ENCODE measurements at regions not wholly inside any gene's neighbourhood (a gene's known extent, or its start where the extent isn't known, plus 50 kb on each side); places are given as distances from the start of the nearest gene placed in this dataset.
"Not testable (repeated sequence)": the region's sequence is repeated elsewhere in the genome, so short reads cannot be mapped to it uniquely, and the experiment has no call there.

DNA sequence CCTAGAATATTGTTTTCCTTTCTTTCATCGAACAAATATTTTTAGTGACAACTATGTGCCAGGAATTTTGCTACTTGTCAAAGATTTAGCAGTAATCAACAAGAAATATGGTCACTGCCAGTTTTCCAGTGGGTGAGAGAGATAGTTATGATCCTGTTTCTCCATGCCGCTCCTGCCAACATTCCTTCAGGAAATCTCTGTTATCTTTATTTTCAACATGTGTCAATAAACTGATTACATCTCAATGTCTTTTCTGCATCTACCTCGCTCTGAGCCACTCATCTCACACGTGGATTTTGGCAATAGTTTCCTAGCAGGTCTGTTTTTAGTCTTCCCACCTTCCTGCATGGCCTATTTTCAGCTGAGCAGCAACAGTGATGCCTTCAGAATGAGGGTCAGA is 650.0 kb upstream of the STXBP6 start:
- DNase-seq: no peak

DNA sequence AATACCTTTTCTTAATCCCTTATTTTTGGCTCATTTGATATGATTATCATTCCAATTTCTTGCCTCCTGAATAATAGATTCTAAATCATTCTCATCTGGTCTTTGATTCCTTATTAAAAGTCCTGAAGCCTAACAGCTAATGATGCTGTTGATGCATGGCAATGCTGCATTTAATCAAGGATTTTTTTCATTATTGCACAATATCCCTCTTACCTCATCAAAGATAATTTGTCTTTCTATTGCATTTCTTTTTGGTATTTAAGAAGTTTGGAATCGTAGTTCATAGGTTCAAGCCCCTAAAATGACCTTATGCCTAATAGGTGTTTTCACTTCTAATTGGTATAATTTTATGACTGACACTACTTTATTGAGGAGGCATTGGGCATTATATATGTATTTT is 648.2 kb upstream of the STXBP6 start:
- no peak for DNase-seq

DNA sequence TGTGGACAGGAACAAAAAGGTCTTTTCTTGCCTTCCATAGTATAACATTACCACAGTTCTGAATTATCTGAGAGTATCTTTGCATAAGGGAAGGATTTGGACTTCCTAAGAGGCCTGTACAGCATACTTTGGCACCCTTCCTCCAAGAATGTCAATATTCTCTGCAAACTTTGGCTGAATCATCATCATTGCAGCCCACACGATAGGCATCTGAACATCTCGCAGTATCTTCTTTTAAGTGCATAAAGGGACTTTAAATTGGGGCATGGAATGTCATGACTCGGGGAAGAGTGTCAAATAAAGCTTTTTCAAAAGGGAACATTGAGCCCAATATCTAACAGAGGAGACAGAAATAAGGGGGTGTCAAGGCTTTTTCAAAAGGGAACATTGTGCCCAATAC is 646.2 kb upstream of the STXBP6 start:
- no peak for DNase-seq

DNA sequence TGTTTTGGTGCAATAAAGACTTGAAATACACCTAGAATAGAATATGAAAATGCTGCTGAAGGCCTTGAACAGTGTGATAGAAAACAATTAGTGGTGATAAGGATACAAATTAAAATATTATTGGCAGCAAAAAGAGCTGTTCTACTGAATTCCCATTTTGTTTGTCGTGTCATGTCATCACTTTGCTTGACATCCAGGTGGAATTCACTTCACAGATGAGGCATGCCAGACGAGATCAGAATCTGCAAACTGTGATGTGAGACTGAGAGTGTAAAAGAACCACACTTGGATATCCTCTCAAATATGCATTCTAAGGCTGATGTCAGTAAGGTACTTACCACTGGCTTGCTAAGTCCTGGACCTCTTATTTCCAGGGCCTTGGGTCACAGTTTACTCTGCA is 635.1 kb upstream of the STXBP6 start:
- no peak for DNase-seq

DNA sequence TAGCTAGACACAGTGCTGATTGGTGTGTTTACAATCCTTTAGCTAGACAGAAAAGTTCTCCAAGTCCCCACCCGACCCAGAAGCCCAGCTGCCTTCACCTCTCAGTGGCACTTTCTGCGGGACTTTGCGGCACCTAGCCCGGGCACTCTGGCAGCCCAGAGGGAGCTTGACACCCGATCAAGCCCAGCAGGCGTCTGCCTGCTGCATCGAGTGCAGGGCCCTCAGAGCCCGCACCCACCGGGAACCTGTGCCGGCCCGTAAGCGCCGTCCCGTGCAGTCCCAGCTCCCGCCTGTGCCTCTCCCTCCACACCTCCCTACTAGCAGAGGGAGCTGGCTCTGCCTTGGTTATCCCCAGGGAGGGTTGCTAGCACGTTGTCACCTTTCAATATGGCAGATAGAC is 631.0 kb upstream of the STXBP6 start:
- no peak for DNase-seq

DNA sequence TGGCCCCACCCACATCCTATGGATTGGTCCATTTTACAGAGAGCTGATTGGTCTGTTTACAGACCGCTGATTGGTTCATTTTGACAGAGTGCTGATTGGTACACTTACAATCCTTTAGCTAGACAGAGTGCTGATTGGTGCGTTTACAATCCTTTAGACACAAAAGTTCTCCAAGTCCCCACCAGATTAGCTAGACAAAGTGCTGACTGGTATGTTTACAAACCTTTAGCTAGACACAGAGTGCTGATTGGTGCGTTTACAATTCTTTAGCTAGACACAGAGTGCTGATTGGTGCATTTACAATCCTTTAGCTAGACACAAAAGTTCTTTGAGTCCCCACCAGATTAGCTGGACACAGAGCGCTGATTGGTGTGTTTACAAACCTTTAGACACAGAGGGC is 630.6 kb upstream of the STXBP6 start:
- DNase-seq: not testable (repeated sequence)

DNA sequence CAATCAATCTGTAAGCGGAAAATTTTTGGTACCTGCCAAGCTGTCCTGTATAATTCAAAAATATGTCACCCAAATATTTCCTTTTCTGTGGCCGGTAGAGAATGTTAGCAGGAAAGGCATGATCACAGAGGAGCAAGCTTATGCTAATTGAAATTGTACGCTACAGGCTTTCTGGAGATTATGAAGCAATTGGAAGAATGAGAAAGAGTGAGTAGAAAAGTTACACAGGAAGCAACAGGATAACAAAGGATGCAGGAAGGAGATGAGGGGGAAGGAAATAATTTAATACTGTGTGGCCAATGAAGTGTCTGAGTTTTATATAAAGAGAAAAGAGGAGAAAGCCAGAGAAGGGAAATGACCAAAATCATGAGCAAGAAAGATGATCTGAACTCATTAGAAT is 627.2 kb upstream of the STXBP6 start:
- DNase-seq: no peak

DNA sequence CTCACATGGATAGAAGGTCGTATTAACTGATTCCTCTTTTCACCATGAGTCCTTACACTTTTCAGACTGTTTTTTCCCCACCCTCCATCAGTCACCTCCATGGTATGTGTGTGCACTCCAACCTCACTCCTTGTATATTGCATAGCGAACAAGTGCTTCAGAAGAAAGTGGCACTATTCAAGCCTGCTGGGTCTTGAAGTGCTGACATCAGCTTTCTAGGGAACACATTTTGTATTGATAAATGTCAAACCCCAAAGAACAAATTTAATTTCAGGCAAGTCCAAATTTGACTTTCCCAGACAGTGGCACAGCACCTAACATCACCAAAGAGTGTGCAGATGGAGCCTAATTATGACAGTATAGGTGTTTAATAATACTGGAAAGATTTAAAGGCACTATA is 617.4 kb upstream of the STXBP6 start:
- DNase-seq: no peak

DNA sequence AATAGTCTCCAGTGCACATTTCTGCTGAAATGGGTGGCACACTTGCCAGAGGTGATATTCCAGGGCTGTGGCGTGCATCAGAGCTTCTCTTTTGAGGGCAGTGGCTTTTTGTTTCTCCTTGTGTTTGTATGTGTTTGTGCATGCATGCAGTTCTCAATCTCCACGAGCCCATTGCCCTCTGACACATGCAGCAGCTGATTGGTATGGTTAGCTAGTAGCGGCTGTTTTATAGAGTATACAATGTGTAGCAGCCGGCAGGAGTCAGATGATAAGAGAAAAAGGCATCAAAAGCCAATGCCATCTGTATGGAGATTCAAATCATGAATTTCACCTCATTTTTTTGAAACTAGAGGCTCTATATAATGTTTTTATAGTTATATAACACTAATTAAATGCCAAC is 616.9 kb upstream of the STXBP6 start:
- DNase-seq: no peak

DNA sequence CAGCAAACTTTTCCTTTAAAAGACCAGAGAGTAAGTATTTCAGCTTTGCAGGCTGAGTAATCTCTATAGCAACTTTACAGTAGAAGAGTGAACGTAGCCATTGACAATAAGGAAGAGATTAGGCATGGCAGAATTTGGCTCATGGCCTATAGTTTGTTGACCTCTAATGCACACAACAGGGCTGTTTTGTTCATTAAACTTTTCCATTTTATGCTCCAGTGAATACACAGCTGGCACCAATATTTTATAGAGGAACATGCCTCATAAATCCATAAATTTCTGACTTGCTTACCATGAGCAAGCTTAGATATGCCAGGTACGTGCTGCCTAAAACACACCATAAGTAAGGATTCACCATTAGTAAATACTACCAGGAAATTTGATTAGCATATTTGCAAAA is 609.0 kb upstream of the STXBP6 start:
- DNase-seq: no peak

DNA sequence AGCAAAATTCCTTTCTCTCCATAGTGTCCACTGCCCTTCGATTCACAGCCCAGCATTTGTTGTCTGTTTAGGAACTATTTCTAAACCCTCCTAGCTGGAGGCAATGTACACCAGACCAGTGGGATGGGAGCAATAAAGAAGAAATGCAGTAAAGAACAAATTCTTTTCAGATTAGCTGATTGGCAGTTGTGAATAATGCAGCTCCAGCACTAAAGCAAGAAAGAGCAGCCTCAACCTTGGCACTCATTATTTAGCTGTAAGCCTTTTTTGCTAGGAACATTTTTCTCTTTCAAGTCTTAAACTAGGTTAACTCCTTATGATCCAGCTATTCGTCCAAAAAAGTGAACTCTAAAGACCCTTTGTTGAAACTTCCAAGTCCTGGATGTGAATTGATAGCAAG is 580.5 kb upstream of the STXBP6 start:
- DNase-seq: no peak

DNA sequence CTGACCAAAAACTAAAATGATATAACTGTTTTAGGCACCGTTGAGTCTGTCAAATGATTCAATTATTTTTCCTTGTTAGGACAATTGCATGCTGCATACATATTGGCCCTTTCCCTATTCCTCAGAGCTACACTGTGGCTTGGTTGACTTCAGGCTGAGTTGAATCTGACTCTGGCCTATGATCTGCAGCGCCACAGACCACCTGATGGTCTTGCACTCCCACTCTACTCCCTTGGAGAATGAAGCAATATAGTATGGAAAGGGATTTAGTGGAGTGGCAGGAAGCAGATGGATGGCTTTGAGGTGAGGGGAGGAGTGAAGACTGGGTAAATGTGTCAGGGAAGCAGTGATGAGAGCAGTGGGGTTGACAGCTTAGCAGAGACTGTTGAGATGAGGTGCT is 579.0 kb upstream of the STXBP6 start:
- no peak for DNase-seq

DNA sequence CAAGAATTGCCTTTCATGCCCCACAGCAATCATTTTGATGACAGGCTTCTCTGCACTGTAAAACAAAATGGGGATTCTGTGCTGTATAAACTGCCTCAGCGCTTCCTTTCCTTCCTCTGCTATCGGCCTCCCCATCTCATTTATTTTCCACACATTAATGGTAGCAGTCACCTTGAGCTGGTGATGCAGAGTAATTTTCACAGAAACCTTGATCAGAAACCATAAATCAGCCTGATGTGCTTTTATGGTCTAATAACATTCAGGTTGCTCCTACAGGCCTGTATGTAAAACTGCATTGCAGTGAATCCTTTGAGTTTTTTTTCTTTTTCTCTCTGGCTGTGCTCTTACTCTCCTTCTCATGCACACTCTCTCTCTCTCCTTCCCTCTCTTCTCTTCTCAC is 578.4 kb upstream of the STXBP6 start:
- DNase-seq: no peak

DNA sequence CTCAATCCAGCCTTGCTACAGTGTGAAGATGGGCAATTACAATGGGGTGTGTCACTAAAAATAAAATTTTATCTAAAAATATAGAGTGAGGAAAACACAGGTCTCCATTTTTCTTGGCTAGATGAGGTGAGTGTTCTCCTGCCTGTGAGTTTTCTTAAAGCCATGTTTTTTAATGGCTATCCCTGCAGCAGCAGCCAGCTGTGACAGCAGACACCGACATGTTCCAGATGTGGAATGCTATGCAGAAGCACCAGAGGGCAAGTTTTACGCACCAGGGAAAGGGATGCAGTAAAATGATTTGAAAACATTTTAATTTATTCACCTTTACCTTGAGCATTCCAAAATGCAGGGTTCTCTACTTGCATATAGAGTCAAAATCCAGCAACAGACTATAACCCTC is 577.0 kb upstream of the STXBP6 start:
- no peak for DNase-seq

DNA sequence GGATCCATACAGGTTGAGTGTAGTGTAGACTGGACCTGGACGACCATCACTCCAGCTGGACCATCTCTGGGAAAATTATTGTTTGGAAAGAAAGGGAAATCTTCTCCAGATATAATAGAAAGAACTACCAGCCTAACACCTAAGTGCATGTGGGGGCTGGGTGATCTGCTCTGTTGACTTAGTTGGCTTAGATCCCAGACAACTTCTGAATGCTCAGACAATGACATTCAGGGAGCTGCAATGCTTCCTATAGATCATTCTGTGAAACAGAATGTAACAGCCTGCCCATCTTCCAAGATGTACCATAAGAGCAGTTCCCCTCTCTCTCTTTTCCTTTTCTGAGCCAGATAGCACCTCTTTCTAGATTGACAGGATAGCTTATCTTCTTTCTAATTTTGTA is 572.8 kb upstream of the STXBP6 start:
- no peak for DNase-seq

DNA sequence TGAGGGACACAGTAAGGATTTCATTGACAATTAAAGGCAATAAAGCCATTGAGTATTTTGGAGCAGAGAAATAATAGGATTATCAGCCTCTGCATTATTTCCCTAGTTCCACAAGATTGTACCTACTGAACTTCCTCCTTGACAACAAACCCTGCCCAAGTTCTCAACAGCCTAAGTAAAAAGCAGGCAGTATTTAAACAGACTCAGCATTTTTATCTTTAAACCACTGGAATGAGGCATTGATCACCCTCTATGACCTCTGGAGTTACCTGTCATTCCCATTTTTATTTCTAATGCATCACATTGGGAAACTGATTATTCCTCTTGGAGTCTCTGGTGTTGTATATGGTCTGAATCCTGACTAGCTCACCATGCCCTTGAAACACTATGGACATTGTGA is 570.6 kb upstream of the STXBP6 start:
- DNase-seq: no peak

DNA sequence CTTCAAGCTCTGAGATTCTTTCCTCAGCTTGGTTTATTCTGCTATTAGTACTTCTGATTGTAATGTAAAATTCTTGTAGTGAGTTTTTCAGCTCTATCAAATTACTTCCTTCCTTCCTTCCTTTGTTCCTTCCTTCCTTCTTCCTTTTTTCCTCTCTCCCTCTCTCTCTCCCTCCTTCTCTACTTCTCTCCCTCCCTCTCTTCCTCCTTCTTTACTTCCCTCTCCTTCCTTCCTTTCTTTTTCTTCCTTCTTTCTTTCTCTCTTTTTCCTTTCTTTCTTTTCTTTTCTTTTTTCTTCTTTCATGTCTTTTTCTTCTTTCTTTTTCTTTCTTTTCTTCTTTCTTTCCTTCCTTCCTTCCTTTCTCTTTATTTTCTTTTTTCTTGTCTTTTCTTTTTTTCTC is 565.2 kb upstream of the STXBP6 start:
- DNase-seq: no peak

DNA sequence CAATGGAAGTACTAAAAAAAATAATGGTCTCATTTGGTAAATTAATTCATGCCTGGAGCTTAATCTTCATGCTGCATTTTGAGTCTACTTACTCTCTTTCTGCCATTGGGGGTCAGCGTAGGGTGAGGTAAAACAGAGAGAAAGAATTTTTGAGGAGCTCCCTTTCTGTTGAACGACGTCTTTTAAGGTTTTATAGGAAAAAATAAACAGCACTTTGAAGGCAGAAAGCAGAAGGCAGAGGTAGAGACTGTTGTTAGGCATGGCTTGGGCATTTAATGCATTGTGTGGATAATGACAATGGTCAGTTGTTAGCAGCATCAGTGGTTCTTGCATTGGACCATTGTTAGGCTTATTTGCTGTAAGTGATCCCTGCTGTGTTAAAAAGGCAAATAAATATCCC is 557.2 kb upstream of the STXBP6 start:
- DNase-seq: no peak

DNA sequence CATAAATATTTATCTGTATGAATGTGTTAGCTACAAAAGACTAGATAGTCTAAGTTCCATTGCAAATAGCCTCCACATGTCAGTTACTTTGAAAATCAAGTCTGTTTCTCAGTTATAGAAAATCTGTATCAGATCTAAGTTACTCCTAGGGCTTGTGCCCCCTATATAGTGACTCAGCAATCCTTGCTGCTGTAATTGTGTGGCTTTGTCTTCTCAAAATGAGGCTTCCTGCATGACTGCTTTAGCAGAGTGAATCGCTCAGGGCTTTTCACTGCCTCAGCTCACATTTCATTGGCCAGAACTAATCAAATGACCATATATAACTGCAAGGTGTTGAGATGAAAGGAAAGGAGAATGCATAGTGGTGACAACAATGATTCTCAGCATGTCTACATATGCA is 552.2 kb upstream of the STXBP6 start:
- DNase-seq: no peak

DNA sequence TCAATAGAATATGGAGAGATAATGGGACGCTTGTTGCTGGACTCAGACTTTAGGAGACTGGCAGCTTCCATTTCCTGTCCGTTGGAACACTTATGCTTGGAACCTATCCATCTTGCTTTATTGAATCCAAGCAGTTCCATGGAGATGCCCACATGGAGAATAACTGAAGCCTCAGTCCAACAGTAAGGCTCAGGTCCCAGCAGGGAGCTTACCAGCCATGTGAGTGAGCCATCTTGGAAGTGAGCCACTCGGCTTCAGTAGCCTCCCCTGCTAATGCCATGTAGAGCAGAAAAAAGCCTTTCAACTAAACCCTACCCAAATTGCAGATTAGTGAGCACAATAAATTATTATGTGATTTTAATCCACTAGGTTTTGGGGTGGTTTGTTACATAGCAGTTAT is 538.8 kb upstream of the STXBP6 start:
- no peak for DNase-seq

DNA sequence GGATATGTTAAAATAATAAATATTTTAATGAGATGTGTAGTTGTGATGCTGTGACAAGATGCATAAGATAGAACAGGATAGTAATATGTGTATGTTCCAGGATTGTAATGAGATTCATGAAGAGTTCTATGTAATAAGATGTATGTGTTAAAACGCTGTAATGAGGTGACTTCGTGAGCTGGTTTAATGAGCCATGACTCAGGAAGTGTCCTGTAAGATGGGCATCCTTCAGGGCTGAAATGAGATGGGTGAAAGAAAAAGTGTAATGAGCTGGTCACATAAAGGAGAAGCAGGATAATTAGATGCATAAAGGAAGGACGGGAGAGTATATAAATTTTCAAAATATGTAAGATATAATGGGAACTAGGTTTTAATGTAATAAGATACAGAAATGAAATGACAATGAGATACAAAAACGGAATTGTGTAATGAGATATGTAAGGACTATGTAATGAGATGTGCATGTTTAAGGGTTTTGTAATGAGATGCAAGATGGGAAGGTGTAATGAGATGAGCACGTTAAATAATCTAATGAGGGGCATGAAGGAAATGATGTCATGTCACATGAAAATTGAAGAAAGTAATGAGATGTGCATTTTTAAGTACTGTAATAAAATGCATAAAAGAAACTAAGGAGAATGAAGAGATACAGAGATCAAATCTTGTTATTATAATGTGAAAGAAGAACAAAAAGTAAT is 524.8 kb upstream of the STXBP6 start:
- no peak for DNase-seq

DNA sequence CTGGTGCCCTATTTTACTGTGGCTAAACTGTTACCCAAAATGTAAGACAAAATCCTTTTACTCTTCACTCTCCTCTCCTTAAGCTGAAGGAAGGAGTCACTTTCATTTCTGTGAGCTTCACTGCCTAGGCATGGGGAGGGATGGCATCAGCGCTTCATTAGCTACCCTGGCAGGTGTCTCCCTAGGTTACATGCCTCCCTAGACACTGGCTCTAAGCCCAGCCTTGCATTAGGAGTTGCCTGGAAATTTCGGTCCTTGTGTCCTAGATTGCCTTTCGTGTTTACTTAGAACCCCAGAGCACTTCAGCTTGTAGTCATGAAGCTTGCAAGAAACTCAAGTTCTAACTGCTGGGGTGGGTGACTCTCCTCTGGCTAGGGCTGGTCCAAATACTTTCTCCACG is 520.5 kb upstream of the STXBP6 start:
- no peak for DNase-seq

DNA sequence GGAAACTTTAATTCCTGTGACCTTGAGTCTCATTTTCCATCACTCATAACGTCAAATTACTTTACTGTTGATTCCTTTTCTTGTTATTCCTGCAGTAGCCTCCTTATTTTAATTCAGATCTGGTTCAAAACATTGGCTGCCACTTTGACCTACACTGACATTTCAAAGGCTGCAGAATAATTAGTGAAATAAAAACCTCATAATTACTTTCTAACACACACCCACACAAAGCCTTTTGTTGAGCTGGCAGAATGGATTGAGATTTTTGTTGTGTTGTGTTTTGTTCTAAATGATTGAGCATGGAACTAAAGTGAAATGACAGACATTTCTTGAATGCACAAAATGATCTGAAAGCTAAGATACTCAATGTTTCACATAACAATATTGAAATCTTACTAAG is 507.5 kb upstream of the STXBP6 start:
- DNase-seq: no peak

DNA sequence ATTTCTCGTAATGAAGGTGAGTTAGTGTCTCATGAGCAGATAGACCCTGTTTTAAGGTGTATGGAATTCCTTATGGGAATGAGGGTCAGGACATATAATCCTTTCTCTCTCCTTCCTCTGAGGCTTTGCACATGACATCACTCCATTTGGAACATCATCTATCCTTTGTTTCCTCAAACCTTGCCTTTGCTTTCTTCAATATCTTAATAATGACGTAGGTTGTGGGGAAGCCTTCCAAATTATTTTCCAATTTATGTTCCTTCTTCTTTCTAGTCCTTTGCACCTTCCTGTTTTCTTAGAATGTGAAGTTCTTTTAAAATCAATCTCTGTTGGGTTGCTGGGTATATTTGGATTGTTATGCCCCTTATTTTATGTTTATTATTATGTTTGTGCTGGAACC is 502.9 kb upstream of the STXBP6 start:
- DNase-seq: no peak

DNA sequence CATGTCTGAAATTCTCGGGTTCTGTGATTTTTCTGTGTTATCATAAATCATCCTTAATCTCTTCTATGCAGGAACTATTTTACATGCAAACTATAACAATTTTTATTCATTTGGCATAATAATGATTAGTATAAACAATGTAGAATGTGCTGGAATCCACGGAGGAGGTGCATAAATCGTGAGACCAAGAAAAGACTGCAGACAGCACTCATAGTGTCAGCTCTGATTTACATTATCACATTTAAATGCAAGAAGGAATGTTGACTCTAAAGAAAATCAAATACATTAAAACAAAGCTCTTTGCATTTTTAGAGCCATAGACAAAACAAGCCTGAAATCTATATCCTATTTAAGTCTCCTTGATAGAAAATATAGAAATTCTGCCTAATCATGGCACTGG is 501.7 kb upstream of the STXBP6 start:
- DNase-seq: no peak

DNA sequence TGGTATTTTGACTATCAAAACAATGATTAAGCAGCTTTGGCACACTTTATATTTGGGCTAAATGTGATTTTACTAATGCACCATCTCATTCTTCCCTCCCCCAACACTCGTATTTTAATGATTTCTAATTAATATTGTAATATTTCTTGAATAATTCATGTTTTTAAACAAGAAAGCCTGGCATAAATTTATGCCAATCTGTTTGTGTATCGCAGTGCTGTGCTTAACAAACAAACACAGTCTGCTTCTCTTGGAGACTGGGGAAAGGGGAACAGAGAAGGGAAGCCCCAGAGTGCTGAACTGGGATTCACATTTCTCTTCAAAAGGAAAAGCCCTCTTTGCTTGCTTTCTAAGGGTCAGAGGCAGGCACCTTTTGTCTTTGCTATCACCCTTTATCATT is 496.9 kb upstream of the STXBP6 start:
- no peak for DNase-seq

All from CD4-positive, alpha-beta T cell treated with Interleukin-12 subunit alpha and Interleukin-12 subunit beta, for 1 hour (primary cell).